GM10266 (cell line): ENCODE measurements at regions not wholly inside any gene's neighbourhood (a gene's known extent, or its start where the extent isn't known, plus 50 kb on each side); places are given as distances from the start of the nearest gene placed in this dataset.

Source experiments
- DNase-seq: peaks from one replicate; pipeline ENCODE4 v3.0.0; 2012; ENCODE audit errors: extremely low spot score
- TF ChIP-seq, protein P1 (sequence below): IDR thresholded peaks from 2 replicates; pipeline ENCODE4 v1.5.1; 2012; ENCODE audit warnings: mild to moderate bottlenecking, low read depth; ENCODE audit not compliant: control insufficient read depth, insufficient read depth; ENCODE audit errors: missing control alignments

DNA sequence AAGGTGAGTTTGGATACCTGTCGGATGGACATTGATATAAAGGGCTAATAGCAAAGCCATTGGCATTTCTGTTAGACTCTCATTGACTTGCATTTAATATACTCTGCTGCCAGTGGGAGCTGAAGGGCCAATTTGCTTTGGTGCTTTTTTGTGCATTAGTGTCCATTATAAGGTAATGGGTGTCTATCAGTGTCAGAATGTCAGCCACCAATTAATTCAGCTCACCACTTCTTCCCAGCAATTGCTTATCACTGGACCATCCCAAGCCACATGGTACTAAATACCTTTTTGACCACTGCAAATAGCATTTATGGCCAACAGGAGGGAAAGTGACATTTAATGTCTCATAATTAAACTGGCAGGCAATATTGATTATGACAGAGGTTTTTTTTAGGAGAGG, 317.8 kb downstream of the TEX29 start:
- TF ChIP-seq, protein P1, sequence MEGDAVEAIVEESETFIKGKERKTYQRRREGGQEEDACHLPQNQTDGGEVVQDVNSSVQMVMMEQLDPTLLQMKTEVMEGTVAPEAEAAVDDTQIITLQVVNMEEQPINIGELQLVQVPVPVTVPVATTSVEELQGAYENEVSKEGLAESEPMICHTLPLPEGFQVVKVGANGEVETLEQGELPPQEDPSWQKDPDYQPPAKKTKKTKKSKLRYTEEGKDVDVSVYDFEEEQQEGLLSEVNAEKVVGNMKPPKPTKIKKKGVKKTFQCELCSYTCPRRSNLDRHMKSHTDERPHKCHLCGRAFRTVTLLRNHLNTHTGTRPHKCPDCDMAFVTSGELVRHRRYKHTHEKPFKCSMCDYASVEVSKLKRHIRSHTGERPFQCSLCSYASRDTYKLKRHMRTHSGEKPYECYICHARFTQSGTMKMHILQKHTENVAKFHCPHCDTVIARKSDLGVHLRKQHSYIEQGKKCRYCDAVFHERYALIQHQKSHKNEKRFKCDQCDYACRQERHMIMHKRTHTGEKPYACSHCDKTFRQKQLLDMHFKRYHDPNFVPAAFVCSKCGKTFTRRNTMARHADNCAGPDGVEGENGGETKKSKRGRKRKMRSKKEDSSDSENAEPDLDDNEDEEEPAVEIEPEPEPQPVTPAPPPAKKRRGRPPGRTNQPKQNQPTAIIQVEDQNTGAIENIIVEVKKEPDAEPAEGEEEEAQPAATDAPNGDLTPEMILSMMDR, result no peak
- DNase-seq, result no peak

DNA sequence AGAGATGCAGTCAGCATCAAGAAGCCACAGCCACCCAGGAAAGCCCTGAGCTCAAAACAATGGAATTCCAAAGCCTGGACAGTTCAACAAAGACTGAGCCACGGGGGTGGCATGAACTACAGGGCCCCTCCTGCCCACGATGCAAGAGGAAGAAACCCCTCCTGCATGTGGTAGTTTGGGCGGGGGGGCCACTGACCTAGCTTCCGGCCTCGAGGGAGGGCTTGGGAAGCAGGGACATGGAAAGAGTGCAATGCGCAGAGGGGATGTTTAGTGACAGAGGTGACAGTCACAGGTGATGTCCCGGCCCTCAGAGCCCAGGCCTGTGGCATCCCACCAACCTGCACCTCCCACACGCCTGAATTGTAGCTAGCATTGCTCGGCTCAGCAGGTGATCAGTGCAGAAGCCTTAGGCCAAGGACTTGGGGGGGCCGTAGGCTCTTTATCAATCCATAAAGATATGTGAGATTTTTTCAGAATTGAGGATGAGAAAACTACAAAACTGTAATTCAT, 318.8 kb downstream of the TEX29 start:
- no peak for DNase-seq
- TF ChIP-seq, protein P1, result no peak

DNA sequence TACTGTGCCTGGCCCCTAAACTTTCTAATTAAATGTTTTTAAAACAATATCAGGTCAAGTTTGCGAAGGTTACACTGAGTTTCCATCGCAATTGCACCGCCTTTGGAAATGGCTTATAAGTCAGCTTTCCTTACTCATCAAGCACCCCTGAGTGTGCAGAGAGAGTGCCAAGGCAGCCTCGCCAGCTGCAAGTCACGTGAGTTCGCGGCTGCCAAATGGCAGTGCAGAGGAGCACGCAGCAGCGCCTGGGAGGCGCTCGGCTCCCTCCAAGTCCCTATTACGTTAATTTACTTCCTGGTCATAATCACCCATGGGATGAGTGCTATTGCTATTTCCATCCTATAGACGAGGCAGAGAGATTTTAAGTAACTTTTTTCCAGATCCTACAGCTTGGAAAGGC, 319.6 kb downstream of the TEX29 start:
- TF ChIP-seq, protein P1, result no peak
- no peak for DNase-seq

DNA sequence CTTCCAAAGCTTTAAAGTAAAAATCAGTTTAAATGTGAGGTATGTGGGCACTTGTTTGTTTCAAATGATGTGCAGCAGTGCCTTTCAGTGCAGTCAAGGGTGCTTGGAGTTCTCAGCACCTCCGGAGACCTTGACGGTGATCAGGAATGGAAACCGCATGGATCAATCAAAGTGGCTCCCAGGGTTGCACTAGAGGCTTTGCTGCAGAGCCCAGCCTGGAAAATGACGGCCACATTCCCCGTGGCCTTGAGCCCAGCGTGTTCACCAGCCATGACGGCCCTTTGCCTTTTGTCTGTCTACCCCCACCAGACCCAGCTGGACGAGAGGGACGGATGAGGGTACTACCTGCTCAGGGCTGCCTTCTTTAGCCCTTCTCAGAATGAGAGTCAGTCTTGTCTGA, 320.0 kb downstream of the TEX29 start:
- TF ChIP-seq, protein P1, result no peak

DNA sequence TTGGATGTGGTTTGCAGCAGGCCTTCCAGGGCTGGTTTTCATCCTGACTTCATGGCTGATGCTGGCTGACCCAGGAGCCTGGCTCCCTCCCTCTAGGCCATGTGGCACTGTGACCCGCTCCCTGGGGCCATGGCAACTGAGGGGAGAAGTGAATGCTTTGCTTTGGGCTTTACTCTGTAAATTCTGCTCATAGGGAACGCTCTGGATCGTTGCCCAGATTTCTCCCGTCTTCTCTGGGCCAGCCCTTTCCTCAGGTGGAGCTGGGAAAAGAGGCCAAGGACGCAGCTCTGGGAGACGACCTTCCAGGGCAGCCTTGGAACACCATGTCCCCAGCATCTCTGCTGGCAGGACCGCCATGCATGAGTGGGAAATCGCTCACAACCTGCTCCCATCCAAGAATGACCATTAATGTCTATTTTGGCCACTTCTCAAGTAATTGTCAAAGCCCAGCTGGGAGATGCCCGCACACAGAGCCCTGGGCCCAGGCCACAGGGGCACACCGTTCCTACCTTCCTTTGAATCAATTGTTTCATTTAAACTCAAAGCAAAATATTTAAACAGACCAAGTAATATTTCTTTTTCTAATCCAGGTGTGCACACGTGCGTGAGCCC, 321.8 kb downstream of the TEX29 start:
- TF ChIP-seq, protein P1, result no peak
- no peak for DNase-seq

More for the DNA sequence above, 320.0 kb downstream of the TEX29 start:
- DNase-seq, result no peak

- TF ChIP-seq, protein P1, result no peak
- DNase-seq, result no peak
Measured at GRCh38 chr13:111644750-111645149, 324.3 kb downstream of the TEX29 start.

- TF ChIP-seq, protein P1, result no peak
Measured at GRCh38 chr13:111645198-111645597, 324.8 kb downstream of the TEX29 start.

More at GRCh38 chr13:111645198-111645597, 324.8 kb downstream of the TEX29 start:
- DNase-seq, result no peak
